Activated CD4-positive, alpha-beta T cell treated with anti-CD3 and anti-CD28 coated beads, Interleukin-2, amount 50 U/mL, for 4 hours (primary cell): ENCODE measurements at regions not wholly inside any gene's neighbourhood (a gene's known extent, or its start where the extent isn't known, plus 50 kb on each side); places are given as distances from the start of the nearest gene placed in this dataset.
"Not testable (repeated sequence)": the region's sequence is repeated elsewhere in the genome, so short reads cannot be mapped to it uniquely, and the experiment has no call there.

Experiments used
- DNase-seq, 2 experiments: peaks; one replicate each; pipeline ENCODE4 v3.0.0-alpha.2; 2020

GRCh38 chrX:63581906-63582305 is 203.1 kb downstream of the ARHGEF9 start:
- DNase-seq = no peak

- DNase-seq = no peak
Observed at GRCh38 chrX:63581398-63581797, 203.6 kb downstream of the ARHGEF9 start.

- no peak for DNase-seq
Observed at GRCh38 chrX:63576533-63576932, 208.5 kb downstream of the ARHGEF9 start.

- not testable (repeated sequence) for DNase-seq
Observed at GRCh38 chrX:63575700-63576099, 209.3 kb downstream of the ARHGEF9 start.

GRCh38 chrX:63566856-63567255 is 215.7 kb upstream of the SPIN4 start:
- no peak for DNase-seq

- no peak for DNase-seq
Observed at GRCh38 chrX:63561425-63561824, 210.3 kb upstream of the SPIN4 start.

GRCh38 chrX:63560601-63561218 is 209.6 kb upstream of the SPIN4 start:
- DNase-seq = peak; percentile 9 to 20

- DNase-seq = no peak
Observed at GRCh38 chrX:63551856-63552255, 200.7 kb upstream of the SPIN4 start.

- DNase-seq = no peak
Observed at GRCh38 chrX:63530654-63531053, 179.5 kb upstream of the SPIN4 start.

- DNase-seq = no peak
Observed at GRCh38 chrX:63529961-63530360, 178.8 kb upstream of the SPIN4 start.

- no peak for DNase-seq
Observed at GRCh38 chrX:63526863-63527262, 175.7 kb upstream of the SPIN4 start.

- no peak for DNase-seq
Observed at GRCh38 chrX:63525491-63525890, 174.4 kb upstream of the SPIN4 start.

GRCh38 chrX:63519368-63519767 is 168.2 kb upstream of the SPIN4 start:
- DNase-seq = not testable (repeated sequence)

GRCh38 chrX:63514569-63515080 is 163.5 kb upstream of the SPIN4 start:
- DNase-seq = no peak

GRCh38 chrX:63513825-63514568 is 162.9 kb upstream of the SPIN4 start:
- no peak for DNase-seq

- no peak for DNase-seq
Observed at GRCh38 chrX:63511361-63511760, 160.2 kb upstream of the SPIN4 start.

- no peak for DNase-seq
Observed at GRCh38 chrX:63508668-63509067, 157.5 kb upstream of the SPIN4 start.

- DNase-seq = no peak
Observed at GRCh38 chrX:63506320-63506719, 155.2 kb upstream of the SPIN4 start.

GRCh38 chrX:63503541-63503940 is 152.4 kb upstream of the SPIN4 start:
- DNase-seq = no peak

GRCh38 chrX:63488546-63489373 is 137.6 kb upstream of the SPIN4 start:
- DNase-seq = no peak

GRCh38 chrX:63475200-63475599 is 124.1 kb upstream of the SPIN4 start:
- no peak for DNase-seq

- no peak for DNase-seq
Observed at GRCh38 chrX:63471004-63471403, 119.9 kb upstream of the SPIN4 start.

GRCh38 chrX:63470506-63470905 is 119.4 kb upstream of the SPIN4 start:
- DNase-seq = no peak

GRCh38 chrX:63466690-63467089 is 115.6 kb upstream of the SPIN4 start:
- DNase-seq = no peak
